ENCODE measurements at regions not wholly inside any gene's neighbourhood (a gene's known extent, or its start where the extent isn't known, plus 50 kb on each side); places are given as distances from the start of the nearest gene placed in this dataset.

GRCh38 chr13:37302686-37303085 is 197.2 kb upstream of the CSNK1A1L start:
- TF ChIP-seq EP300 (IDR thresholded peaks at IDR 0.05; ENCODE audit: borderline replicate concordance), result no peak
- no peak for TF ChIP-seq TAF1 (IDR thresholded peaks at IDR 0.05; ENCODE audit: low read depth)
- TF ChIP-seq RAD21 (IDR thresholded peaks at IDR 0.05; ENCODE audit: low read depth), result no peak

Data from Ishikawa (cell line).